ENCODE measurements at regions not wholly inside any gene's neighbourhood (a gene's known extent, or its start where the extent isn't known, plus 50 kb on each side); places are given as distances from the start of the nearest gene placed in this dataset.

- Histone ChIP-seq H3K4me3 (no peak overlapping the region), H3K4me1 (no peaks in the 10 kb centered on the region), H3K27me3 (no peaks in the 10 kb centered on the region), H3K27ac (no peak overlapping the region), H3K9me3 (no peaks in the 10 kb centered on the region), H3K36me3 (no peaks in the 10 kb centered on the region)
- no peak for DNase-seq (ENCODE audit: low spot score in 2 of 2)
- TF ChIP-seq CTCF (IDR thresholded peaks at IDR 0.05) (no peak), POLR2A (IDR thresholded peaks at IDR 0.05) (no peak), POLR2AphosphoS5 (IDR thresholded peaks at IDR 0.05) (no peak)
- intact Hi-C loops (cut with DNase I; ENCODE audit: low total_unique reads): no loop called here
Observed at GRCh38 chr4:188263321-188263720, 124.1 kb downstream of the TRIML1 start.

- no peak for TF ChIP-seq POLR2AphosphoS5 (IDR thresholded peaks at IDR 0.05)
- TF ChIP-seq POLR2A (IDR thresholded peaks at IDR 0.05): no peak
- TF ChIP-seq CTCF (IDR thresholded peaks at IDR 0.05): no peak
- intact Hi-C loops (cut with DNase I; ENCODE audit: low total_unique reads): no loop called here
Observed at GRCh38 chr4:188266386-188266785, 127.1 kb downstream of the TRIML1 start.

GRCh38 chr4:188268131-188268908 is 129.1 kb downstream of the TRIML1 start:
- no peaks in the 10 kb centered on the region for H3K27me3 ChIP-seq
- no peak for DNase-seq (ENCODE audit: low spot score in 2 of 2)
- H3K9me3 ChIP-seq: no peaks in the 10 kb centered on the region
- intact Hi-C loops (cut with DNase I; ENCODE audit: low total_unique reads): no loop called here
- no peak overlapping the region for H3K27ac ChIP-seq
- no peaks in the 10 kb centered on the region for H3K4me1 ChIP-seq
- TF ChIP-seq POLR2A (IDR thresholded peaks at IDR 0.05) (no peak), POLR2AphosphoS5 (IDR thresholded peaks at IDR 0.05) (no peak), CTCF (IDR thresholded peaks at IDR 0.05) (no peak)
- H3K4me3 ChIP-seq: no peak overlapping the region
- H3K36me3 ChIP-seq: no peaks in the 10 kb centered on the region

More at GRCh38 chr4:188266386-188266785, 127.1 kb downstream of the TRIML1 start:
- no peaks in the 10 kb centered on the region for H3K27me3 ChIP-seq
- no peaks in the 10 kb centered on the region for H3K36me3 ChIP-seq
- no peak for DNase-seq (ENCODE audit: low spot score in 2 of 2)
- H3K9me3 ChIP-seq: no peaks in the 10 kb centered on the region
- no peak overlapping the region for H3K4me3 ChIP-seq
- no peak overlapping the region for H3K27ac ChIP-seq
- no peaks in the 10 kb centered on the region for H3K4me1 ChIP-seq

- H3K27me3 ChIP-seq: no peaks in the 10 kb centered on the region
- intact Hi-C loops (cut with DNase I; ENCODE audit: low total_unique reads): no loop called here
- no peaks in the 10 kb centered on the region for H3K4me1 ChIP-seq
- no peaks in the 10 kb centered on the region for H3K36me3 ChIP-seq
- no peak for DNase-seq (ENCODE audit: low spot score in 2 of 2)
- H3K4me3 ChIP-seq: no peak overlapping the region
- no peak overlapping the region for H3K27ac ChIP-seq
- no peak for TF ChIP-seq POLR2A (IDR thresholded peaks at IDR 0.05)
- TF ChIP-seq CTCF (IDR thresholded peaks at IDR 0.05): no peak
- no peak for TF ChIP-seq POLR2AphosphoS5 (IDR thresholded peaks at IDR 0.05)
- H3K9me3 ChIP-seq: no peaks in the 10 kb centered on the region
Observed at GRCh38 chr4:188270273-188271069, 131.2 kb downstream of the TRIML1 start.

GRCh38 chr4:188275686-188276085 is 136.4 kb downstream of the TRIML1 start:
- Histone ChIP-seq H3K4me3 (no peak overlapping the region), H3K27ac (no peak overlapping the region), H3K4me1 (no peaks in the 10 kb centered on the region), H3K9me3 (no peaks in the 10 kb centered on the region), H3K27me3 (no peaks in the 10 kb centered on the region), H3K36me3 (no peaks in the 10 kb centered on the region)
- intact Hi-C loops (cut with DNase I; ENCODE audit: low total_unique reads): no loop called here
- TF ChIP-seq CTCF (IDR thresholded peaks at IDR 0.05): no peak
- TF ChIP-seq POLR2AphosphoS5 (IDR thresholded peaks at IDR 0.05): no peak
- no peak for TF ChIP-seq POLR2A (IDR thresholded peaks at IDR 0.05)
- DNase-seq (ENCODE audit: low spot score in 2 of 2): no peak
